ENCODE measurements at regions not wholly inside any gene's neighbourhood (a gene's known extent, or its start where the extent isn't known, plus 50 kb on each side); places are given as distances from the start of the nearest gene placed in this dataset.

GRCh38 chr4:162791226-162791625 is 375.5 kb downstream of the NAF1 start:
- no peak for DNase-seq
- no peaks in the 10 kb centered on the region for H3K27me3 ChIP-seq (ENCODE audit: insufficient read depth in 3 of 3, low read length in 2 of 3)
- no peak for TF ChIP-seq CTCF (IDR thresholded peaks at IDR 0.05)
- no peak overlapping the region for H3K4me3 ChIP-seq
- H3K9me3 ChIP-seq: no peaks in the 10 kb centered on the region
- intact Hi-C loops (cut with DNase I): no loop called here
- no peaks in the 10 kb centered on the region for H3K36me3 ChIP-seq (ENCODE audit: insufficient read depth in 1 of 2, low read depth in 1 of 2)
- H3K27ac ChIP-seq: no peak overlapping the region
- H3K4me1 ChIP-seq: no peaks in the 10 kb centered on the region
- WGBS, 3 donors: 39 to 44% (median 40%) methylated on average over 2 of the region's 2 CpGs
- no peak for ATAC-seq

GRCh38 chr4:162787120-162787519 is 379.6 kb downstream of the NAF1 start:
- no peak for ATAC-seq
- H3K36me3 ChIP-seq (ENCODE audit: insufficient read depth in 1 of 2, low read depth in 1 of 2): no peaks in the 10 kb centered on the region
- H3K27ac ChIP-seq: no peak overlapping the region
- intact Hi-C loops (cut with DNase I): loop anchor here in 1 of 2 donors (1.0 kb wide), 1 partner anchor 17 kb away; no protein-coding TSS in a partner anchor
- DNase-seq: no peak
- H3K4me1 ChIP-seq: no peaks in the 10 kb centered on the region
- WGBS, 3 donors: 85 to 89% (median 88%) methylated on average over 2 of the region's 2 CpGs
- H3K4me3 ChIP-seq: no peak overlapping the region
- H3K27me3 ChIP-seq (ENCODE audit: insufficient read depth in 3 of 3, low read length in 2 of 3): no peaks in the 10 kb centered on the region
- TF ChIP-seq CTCF (IDR thresholded peaks at IDR 0.05): no peak
- H3K9me3 ChIP-seq: no peaks in the 10 kb centered on the region

- DNase-seq: no peak
- Histone ChIP-seq H3K4me1 (no peaks in the 10 kb centered on the region), H3K36me3 (ENCODE audit: insufficient read depth in 1 of 2, low read depth in 1 of 2) (no peaks in the 10 kb centered on the region), H3K27me3 (ENCODE audit: insufficient read depth in 3 of 3, low read length in 2 of 3) (no peaks in the 10 kb centered on the region), H3K27ac (no peak overlapping the region), H3K4me3 (no peak overlapping the region), H3K9me3 (no peaks in the 10 kb centered on the region)
- ATAC-seq: no peak
- WGBS, 3 donors: 41 to 61% (median 49%) methylated on average over 7 of the region's 7 CpGs
- intact Hi-C loops (cut with DNase I): no loop called here
- TF ChIP-seq CTCF (IDR thresholded peaks at IDR 0.05): no peak
These were observed 383.7 kb downstream of the NAF1 start for GRCh38 chr4:162782778-162783525.

- intact Hi-C loops (cut with DNase I): no loop called here
- DNase-seq (no peak), ATAC-seq (no peak)
- no peaks in the 10 kb centered on the region for H3K4me1 ChIP-seq
- H3K27me3 ChIP-seq (ENCODE audit: insufficient read depth in 3 of 3, low read length in 2 of 3): no peaks in the 10 kb centered on the region
- 58 to 82% (median 75%) methylated on average over 3 of the region's 3 CpGs for WGBS, 3 donors
- no peak for TF ChIP-seq CTCF (IDR thresholded peaks at IDR 0.05)
- no peak overlapping the region for H3K27ac ChIP-seq
- H3K4me3 ChIP-seq: no peak overlapping the region
- no peaks in the 10 kb centered on the region for H3K9me3 ChIP-seq
- no peaks in the 10 kb centered on the region for H3K36me3 ChIP-seq (ENCODE audit: insufficient read depth in 1 of 2, low read depth in 1 of 2)
These were observed 384.5 kb downstream of the NAF1 start for GRCh38 chr4:162782096-162782777.
